GM21529 (cell line): ENCODE measurements at regions not wholly inside any gene's neighbourhood (a gene's known extent, or its start where the extent isn't known, plus 50 kb on each side); places are given as distances from the start of the nearest gene placed in this dataset.
"Not testable (repeated sequence)": the region's sequence is repeated elsewhere in the genome, so short reads cannot be mapped to it uniquely, and the experiment has no call there.

Source experiments
- ATAC-seq: cut with Tn5 transposase; IDR thresholded peaks from one replicate; pipeline ENCODE4 v1.9.1; 2021; ENCODE audit not compliant: unreplicated experiment

GRCh38 chr12:75710361-75711069 is 199.1 kb upstream of the KRR1 start:
- no peak for ATAC-seq

GRCh38 chr12:75709503-75709902 is 198.1 kb upstream of the KRR1 start:
- no peak for ATAC-seq

- ATAC-seq: no peak
Observed at GRCh38 chr12:75708802-75709201, 197.4 kb upstream of the KRR1 start.

- no peak for ATAC-seq
Observed at GRCh38 chr12:75707983-75708382, 196.6 kb upstream of the KRR1 start.

GRCh38 chr12:75706786-75707605 is 195.6 kb upstream of the KRR1 start:
- ATAC-seq: peak; percentile 62

- no peak for ATAC-seq
Observed at GRCh38 chr12:75705749-75706711, 194.6 kb upstream of the KRR1 start.

GRCh38 chr12:75704664-75705063 is 193.3 kb upstream of the KRR1 start:
- no peak for ATAC-seq

GRCh38 chr12:75704208-75704607 is 192.8 kb upstream of the KRR1 start:
- no peak for ATAC-seq

GRCh38 chr12:75703131-75703530 is 191.7 kb upstream of the KRR1 start:
- ATAC-seq: no peak

- ATAC-seq: no peak
Observed at GRCh38 chr12:75702477-75703093, 191.2 kb upstream of the KRR1 start.

- ATAC-seq: no peak
Observed at GRCh38 chr12:75701859-75702258, 190.4 kb upstream of the KRR1 start.

GRCh38 chr12:75699728-75700496 is 188.5 kb upstream of the KRR1 start:
- ATAC-seq: no peak

GRCh38 chr12:75699251-75699650 is 187.8 kb upstream of the KRR1 start:
- ATAC-seq: no peak

- ATAC-seq: no peak
Observed at GRCh38 chr12:75698052-75698451, 186.6 kb upstream of the KRR1 start.

- no peak for ATAC-seq
Observed at GRCh38 chr12:75695926-75696325, 184.5 kb upstream of the KRR1 start.

GRCh38 chr12:75694534-75695268 is 183.3 kb upstream of the KRR1 start:
- no peak for ATAC-seq

- no peak for ATAC-seq
Observed at GRCh38 chr12:75692876-75693275, 181.5 kb upstream of the KRR1 start.

- ATAC-seq: no peak
Observed at GRCh38 chr12:75690296-75690955, 179.0 kb upstream of the KRR1 start.

- not testable (repeated sequence) for ATAC-seq
Observed at GRCh38 chr12:75686233-75686632, 174.8 kb upstream of the KRR1 start.
